GM21723 (cell line): ENCODE measurements at regions not wholly inside any gene's neighbourhood (a gene's known extent, or its start where the extent isn't known, plus 50 kb on each side); places are given as distances from the start of the nearest gene placed in this dataset.
"Not testable (repeated sequence)": the region's sequence is repeated elsewhere in the genome, so short reads cannot be mapped to it uniquely, and the experiment has no call there.

Experiments
- ATAC-seq: cut with Tn5 transposase; IDR thresholded peaks from one replicate; pipeline ENCODE4 v1.9.1; 2021; ENCODE audit warnings: mild to moderate bottlenecking, moderate library complexity; ENCODE audit not compliant: unreplicated experiment

- ATAC-seq = no peak
Measured at GRCh38 chr12:105861227-105861626, 277.5 kb downstream of the NUAK1 start.

GRCh38 chr12:105862163-105862821 lies 276.5 kb downstream of the NUAK1 start:
- ATAC-seq = no peak

- ATAC-seq = no peak
Measured at GRCh38 chr12:105864316-105864715, 274.4 kb downstream of the NUAK1 start.

GRCh38 chr12:105864901-105865300 lies 273.9 kb downstream of the NUAK1 start:
- no peak for ATAC-seq

GRCh38 chr12:105865886-105866285 lies 272.9 kb downstream of the NUAK1 start:
- ATAC-seq = no peak

GRCh38 chr12:105874121-105874520 lies 264.6 kb downstream of the NUAK1 start:
- ATAC-seq = no peak

- ATAC-seq = no peak
Measured at GRCh38 chr12:105876396-105876927, 262.3 kb downstream of the NUAK1 start.

GRCh38 chr12:105878964-105879363 lies 259.8 kb downstream of the NUAK1 start:
- ATAC-seq = no peak

- ATAC-seq = no peak
Measured at GRCh38 chr12:105880824-105881388, 257.8 kb downstream of the NUAK1 start.

GRCh38 chr12:105882404-105882803 lies 256.4 kb downstream of the NUAK1 start:
- ATAC-seq = no peak

GRCh38 chr12:105887131-105887530 lies 251.6 kb downstream of the NUAK1 start:
- ATAC-seq = no peak

- no peak for ATAC-seq
Measured at GRCh38 chr12:105888696-105889095, 250.1 kb downstream of the NUAK1 start.

GRCh38 chr12:105892362-105892910 lies 246.3 kb downstream of the NUAK1 start:
- no peak for ATAC-seq

GRCh38 chr12:105895197-105895832 lies 243.4 kb downstream of the NUAK1 start:
- ATAC-seq = not testable (repeated sequence)

GRCh38 chr12:105897311-105897725 lies 241.4 kb downstream of the NUAK1 start:
- no peak for ATAC-seq

- ATAC-seq = not testable (repeated sequence)
Measured at GRCh38 chr12:105898271-105898670, 240.5 kb downstream of the NUAK1 start.

- ATAC-seq = no peak
Measured at GRCh38 chr12:105899589-105899988, 239.2 kb downstream of the NUAK1 start.

GRCh38 chr12:105906561-105906960 lies 232.2 kb downstream of the NUAK1 start:
- no peak for ATAC-seq

- ATAC-seq = no peak
Measured at GRCh38 chr12:105907982-105908381, 230.8 kb downstream of the NUAK1 start.

- no peak for ATAC-seq
Measured at GRCh38 chr12:105910030-105910429, 228.7 kb downstream of the NUAK1 start.

- ATAC-seq = no peak
Measured at GRCh38 chr12:105911966-105912365, 226.8 kb downstream of the NUAK1 start.
